Gastroesophageal sphincter (tissue), 3 donors: ENCODE measurements at regions not wholly inside any gene's neighbourhood (a gene's known extent, or its start where the extent isn't known, plus 50 kb on each side); places are given as distances from the start of the nearest gene placed in this dataset.

ENCODE experiments used
- EP300 ChIP-seq: sonication (generic); formaldehyde crosslinking; IDR thresholded peaks from one replicate; pipeline ENCODE4 v1.6.1; 2017; ENCODE audit warnings: antibody characterized with exemption, mild to moderate bottlenecking
- POLR2A ChIP-seq, 2 donors: fragments of 450-650 bp; IDR thresholded peaks; one replicate each; pipeline ENCODE4 v1.6.1; 2017; ENCODE audit warnings: antibody characterized with exemption in 2 of 2, mild to moderate bottlenecking in 2 of 2, moderate library complexity in 1 of 2
- POLR2AphosphoS5 ChIP-seq: sonication (generic); formaldehyde crosslinking; IDR thresholded peaks from one replicate; pipeline ENCODE4 v1.6.1; 2017; ENCODE audit warnings: antibody characterized with exemption
- TF ChIP-seq, protein P1 (sequence below), 4 experiments: fragments of 200-600 bp in 2 of 4; fragments of 450-650 bp in 2 of 4; sonication (generic) in 1 of 4; IDR thresholded peaks; one replicate each; pipeline ENCODE4 v1.5.1; 2017 to 2019; ENCODE audit warnings: antibody characterized with exemption in 4 of 4, mild to moderate bottlenecking in 2 of 4, moderate library complexity in 2 of 4

DNA sequence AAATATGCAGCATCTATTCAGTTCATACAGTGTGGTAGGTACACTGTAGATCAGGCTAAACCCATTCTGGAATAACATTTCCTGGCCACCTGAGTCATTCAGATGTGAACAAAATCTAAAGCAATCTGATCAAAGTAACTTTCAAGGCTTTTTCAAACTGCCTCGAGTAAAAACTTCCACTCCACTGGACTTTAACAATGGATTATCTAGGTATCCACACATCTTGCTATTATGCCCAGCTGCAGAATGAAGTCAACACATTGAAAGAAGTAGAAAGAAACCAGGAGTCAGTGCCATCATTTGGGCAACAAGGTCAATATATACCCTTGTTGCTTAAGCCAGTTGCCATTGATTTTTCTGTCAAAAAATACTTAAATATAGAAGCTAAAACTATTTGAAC, 1352.6 kb upstream of the NUDT12 start:
- no peak for TF ChIP-seq POLR2A (IDR thresholded peaks at IDR 0.05)
- TF ChIP-seq, protein P1, sequence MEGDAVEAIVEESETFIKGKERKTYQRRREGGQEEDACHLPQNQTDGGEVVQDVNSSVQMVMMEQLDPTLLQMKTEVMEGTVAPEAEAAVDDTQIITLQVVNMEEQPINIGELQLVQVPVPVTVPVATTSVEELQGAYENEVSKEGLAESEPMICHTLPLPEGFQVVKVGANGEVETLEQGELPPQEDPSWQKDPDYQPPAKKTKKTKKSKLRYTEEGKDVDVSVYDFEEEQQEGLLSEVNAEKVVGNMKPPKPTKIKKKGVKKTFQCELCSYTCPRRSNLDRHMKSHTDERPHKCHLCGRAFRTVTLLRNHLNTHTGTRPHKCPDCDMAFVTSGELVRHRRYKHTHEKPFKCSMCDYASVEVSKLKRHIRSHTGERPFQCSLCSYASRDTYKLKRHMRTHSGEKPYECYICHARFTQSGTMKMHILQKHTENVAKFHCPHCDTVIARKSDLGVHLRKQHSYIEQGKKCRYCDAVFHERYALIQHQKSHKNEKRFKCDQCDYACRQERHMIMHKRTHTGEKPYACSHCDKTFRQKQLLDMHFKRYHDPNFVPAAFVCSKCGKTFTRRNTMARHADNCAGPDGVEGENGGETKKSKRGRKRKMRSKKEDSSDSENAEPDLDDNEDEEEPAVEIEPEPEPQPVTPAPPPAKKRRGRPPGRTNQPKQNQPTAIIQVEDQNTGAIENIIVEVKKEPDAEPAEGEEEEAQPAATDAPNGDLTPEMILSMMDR (IDR thresholded peaks at IDR 0.05): no peak
- TF ChIP-seq POLR2AphosphoS5: no peak
- TF ChIP-seq EP300: no peak
